HG03378 (cell line): ENCODE measurements at regions not wholly inside any gene's neighbourhood (a gene's known extent, or its start where the extent isn't known, plus 50 kb on each side); places are given as distances from the start of the nearest gene placed in this dataset.

Source experiments
- ATAC-seq: cut with Tn5 transposase; IDR thresholded peaks from one replicate; pipeline ENCODE4 v1.9.1; 2021; ENCODE audit warnings: mild to moderate bottlenecking, moderate library complexity; ENCODE audit not compliant: unreplicated experiment

GRCh38 chr2:236712961-236713673 lies 143.5 kb downstream of the ACKR3 start:
- no peak for ATAC-seq

- no peak for ATAC-seq
These were observed 144.5 kb downstream of the ACKR3 start for GRCh38 chr2:236714080-236714479.

GRCh38 chr2:236715077-236715476 lies 145.5 kb downstream of the ACKR3 start:
- no peak for ATAC-seq

GRCh38 chr2:236715491-236715961 lies 145.9 kb downstream of the ACKR3 start:
- no peak for ATAC-seq

- no peak for ATAC-seq
These were observed 147.5 kb downstream of the ACKR3 start for GRCh38 chr2:236717120-236717519.

GRCh38 chr2:236717729-236718128 lies 148.1 kb downstream of the ACKR3 start:
- no peak for ATAC-seq

GRCh38 chr2:236718207-236718992 lies 148.8 kb downstream of the ACKR3 start:
- no peak for ATAC-seq

GRCh38 chr2:236719192-236719635 lies 149.6 kb downstream of the ACKR3 start:
- ATAC-seq: no peak

- ATAC-seq: no peak
These were observed 151.4 kb downstream of the ACKR3 start for GRCh38 chr2:236720974-236721540.

- ATAC-seq: no peak
These were observed 154.6 kb downstream of the ACKR3 start for GRCh38 chr2:236724200-236724599.

- ATAC-seq: no peak
These were observed 157.3 kb downstream of the ACKR3 start for GRCh38 chr2:236726701-236727450.

- ATAC-seq: no peak
These were observed 159.5 kb downstream of the ACKR3 start for GRCh38 chr2:236728916-236729670.

- ATAC-seq: no peak
These were observed 160.8 kb downstream of the ACKR3 start for GRCh38 chr2:236730393-236730792.

GRCh38 chr2:236731767-236732580 lies 162.3 kb downstream of the ACKR3 start:
- ATAC-seq: no peak

- no peak for ATAC-seq
These were observed 163.5 kb downstream of the ACKR3 start for GRCh38 chr2:236733156-236733555.

GRCh38 chr2:236735825-236736238 lies 166.2 kb downstream of the ACKR3 start:
- no peak for ATAC-seq

GRCh38 chr2:236738030-236738429 lies 168.4 kb downstream of the ACKR3 start:
- ATAC-seq: no peak

- no peak for ATAC-seq
These were observed 169.3 kb downstream of the ACKR3 start for GRCh38 chr2:236738896-236739295.

GRCh38 chr2:236739663-236740062 lies 170.0 kb downstream of the ACKR3 start:
- ATAC-seq: no peak
